DMS114 treated with DMSO at 0.1 percent for 48 hours (cell line): ENCODE measurements at regions not wholly inside any gene's neighbourhood (a gene's known extent, or its start where the extent isn't known, plus 50 kb on each side); places are given as distances from the start of the nearest gene placed in this dataset.

Experiments used
- DNase-seq: peaks from one replicate; lab custom pipeline; 2025; ENCODE audit not compliant: unreplicated experiment; lab: John Stamatoyannopoulos, UW

DNA sequence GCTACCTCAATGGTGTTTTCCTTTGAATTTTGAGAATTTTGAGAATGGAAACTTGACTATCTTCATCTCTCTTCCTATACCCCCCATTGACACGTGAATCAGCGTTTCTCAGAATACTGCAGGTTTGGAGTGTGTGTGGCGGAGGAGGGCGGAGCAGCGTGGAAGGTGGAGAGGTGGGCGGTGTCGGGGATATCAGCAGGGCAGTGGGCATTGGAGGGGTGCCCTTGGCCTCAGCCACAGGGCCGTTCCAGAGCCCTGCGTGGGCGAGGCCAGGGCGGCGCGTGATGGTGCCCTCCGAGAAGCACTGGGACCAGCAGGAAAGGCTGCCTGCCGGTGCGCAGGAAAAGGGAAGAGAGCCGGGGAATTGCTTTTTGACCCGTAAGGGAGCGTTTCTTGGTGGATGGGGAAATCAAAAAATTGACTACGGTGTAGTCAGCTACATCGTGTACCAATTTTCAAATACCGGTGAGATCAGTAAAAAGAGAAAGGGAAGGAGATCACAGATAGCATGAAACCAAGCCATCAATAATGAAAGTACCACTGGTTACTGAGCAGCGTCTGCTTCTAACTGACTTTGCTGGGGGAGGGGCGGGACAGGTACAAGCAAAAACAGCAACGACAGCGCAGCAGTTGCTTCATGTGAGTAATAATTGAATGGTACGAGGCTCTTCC lies 82.7 kb upstream of the DUSP22 start:
- DNase-seq, result no peak

DNA sequence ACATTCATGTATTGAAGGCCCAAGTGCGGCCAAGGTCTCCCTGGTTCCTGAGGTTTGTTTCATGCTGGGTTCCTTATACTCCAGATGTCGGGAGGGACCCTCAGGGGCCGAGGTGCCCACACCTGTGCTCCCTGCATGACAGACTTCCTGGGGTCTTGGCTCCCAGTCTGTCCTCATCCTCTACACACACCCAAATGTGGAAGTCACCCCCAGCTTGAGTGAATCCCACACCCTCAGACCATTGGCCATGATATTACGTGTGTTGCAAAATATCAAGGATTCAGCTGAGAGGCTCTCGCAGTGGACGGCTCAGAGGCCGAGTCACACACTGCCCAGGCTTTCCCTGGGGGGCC lies 82.2 kb upstream of the DUSP22 start:
- no peak for DNase-seq

DNA sequence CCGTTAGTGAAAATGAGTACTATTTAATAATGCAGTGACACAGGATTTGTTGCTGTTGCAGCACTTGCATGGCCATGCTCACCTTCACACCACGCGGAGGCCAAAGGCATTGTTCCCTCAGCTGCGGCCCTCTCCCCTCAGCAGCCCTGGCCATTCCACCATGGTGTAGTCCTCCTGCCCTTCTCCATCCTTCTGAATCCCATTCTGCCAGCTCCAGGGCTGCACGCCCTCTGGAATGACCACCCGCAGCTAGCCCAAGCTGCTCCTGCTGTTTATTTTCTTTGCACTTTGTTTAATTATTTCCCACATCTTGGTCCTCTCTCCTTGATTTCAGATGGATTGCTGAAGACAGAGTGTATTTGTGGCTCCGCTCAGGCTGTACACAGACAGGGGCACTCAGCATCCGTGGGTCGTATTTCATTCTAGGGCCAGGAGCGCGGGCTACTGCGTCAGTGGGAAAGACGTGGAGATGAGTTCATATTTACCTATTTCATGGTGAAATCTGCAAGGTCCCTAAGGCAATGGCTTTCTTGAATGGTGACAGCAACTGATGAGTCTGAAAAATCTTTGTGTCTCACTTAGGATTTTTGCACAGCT lies 81.4 kb upstream of the DUSP22 start:
- no peak for DNase-seq

DNA sequence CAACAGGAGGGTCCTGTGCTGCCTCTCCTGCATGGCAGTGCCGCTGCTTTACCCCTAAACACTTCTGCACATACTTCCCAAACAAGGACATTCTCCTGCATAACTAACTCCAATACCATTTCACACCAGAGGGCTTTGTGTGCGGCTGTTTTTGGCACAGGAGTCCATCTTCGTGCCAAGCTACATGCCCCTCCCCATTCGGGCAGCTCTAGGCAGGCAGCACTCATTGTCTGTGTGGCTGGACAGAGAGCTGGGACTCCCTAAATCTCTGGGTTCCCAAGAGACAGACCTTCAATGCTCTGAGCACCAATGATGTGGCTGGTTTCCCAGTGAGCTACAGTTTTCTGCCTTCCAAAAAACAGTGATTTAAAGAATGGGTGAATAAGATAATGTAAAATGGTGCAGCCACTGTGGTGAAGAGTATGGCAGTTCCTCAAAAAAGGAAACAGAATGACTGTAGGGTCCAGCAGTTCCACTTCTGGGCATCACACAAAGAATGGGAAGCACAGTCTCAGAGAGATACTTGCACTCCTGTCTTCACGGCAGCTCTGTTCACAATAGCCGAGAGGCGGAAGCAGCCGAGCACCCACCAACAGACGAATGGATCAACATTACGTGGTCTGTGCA lies 80.3 kb upstream of the DUSP22 start:
- DNase-seq, result no peak

GRCh38 chr6:213284-213683 lies 79.0 kb upstream of the DUSP22 start:
- DNase-seq, result no peak

- DNase-seq, result no peak
Measured at GRCh38 chr6:214428-214827, 77.9 kb upstream of the DUSP22 start.

DNA sequence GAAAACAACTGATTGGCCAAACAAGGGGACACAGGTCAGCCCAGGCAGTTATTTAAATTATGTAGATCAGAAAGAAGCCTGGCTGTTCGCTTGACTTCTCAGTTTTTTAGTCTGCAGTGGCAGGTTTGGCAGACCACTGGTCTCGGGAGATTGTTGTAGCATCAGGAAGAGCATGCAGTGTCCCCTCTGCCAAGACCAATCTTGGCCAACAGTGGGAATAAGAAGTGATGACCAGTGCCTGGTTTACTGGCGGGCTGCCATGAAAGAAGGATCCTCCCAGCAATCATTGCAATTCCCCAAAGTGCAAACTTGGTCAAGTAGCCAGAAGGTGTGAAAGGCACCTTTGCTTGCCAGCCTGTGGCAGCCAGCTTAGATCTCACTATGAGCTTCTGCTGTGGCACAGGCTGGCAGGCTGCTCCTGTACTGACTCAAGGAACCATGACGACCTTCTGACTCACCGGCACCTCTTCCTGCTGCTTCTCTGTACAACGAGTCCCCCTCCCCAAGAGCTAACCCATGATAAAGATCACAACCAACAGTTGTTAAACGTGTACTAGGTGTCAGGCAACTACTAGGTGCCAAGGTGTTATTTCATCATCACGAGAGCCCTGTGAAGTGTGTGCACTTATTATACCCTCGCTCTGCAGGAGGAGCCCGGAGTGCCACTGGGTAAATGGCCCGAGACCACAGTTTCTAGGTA lies 76.8 kb upstream of the DUSP22 start:
- no peak for DNase-seq

DNA sequence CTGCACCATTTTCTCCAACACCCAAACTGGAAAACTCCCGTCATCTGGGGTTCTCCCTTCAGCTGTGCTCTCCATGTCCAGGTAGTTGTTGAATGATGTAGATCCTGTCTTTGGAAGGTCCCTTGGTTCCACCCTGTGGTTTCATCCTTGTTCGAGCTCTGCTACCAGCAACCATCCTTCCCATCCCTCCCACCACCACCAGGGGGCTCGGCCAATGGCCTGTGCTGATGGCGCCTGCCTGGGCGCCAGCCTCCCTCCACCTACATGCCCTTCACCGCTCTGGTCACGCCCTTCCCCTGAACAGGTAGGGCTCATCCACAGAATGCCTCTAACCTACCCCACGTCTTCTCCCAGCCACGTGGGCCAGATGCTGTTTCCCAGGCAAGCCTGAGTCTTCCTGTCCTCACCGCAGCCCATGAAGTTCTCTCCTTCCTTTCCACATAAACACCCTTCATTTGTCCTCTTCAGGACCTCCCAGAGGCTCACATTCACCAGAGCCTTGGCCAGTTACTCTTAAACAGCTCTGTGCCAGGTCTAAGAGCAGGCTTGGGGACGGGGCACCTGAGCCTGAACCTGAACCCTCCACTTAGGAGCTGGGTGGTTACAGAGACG lies 75.1 kb upstream of the DUSP22 start:
- DNase-seq, result no peak

GRCh38 chr6:218153-219018 lies 73.9 kb upstream of the DUSP22 start:
- no peak for DNase-seq

GRCh38 chr6:219019-219570 lies 73.2 kb upstream of the DUSP22 start:
- no peak for DNase-seq

- DNase-seq, result no peak
Measured at GRCh38 chr6:219641-220198, 72.6 kb upstream of the DUSP22 start.

- DNase-seq, result no peak
Measured at GRCh38 chr6:220312-220711, 72.0 kb upstream of the DUSP22 start.

DNA sequence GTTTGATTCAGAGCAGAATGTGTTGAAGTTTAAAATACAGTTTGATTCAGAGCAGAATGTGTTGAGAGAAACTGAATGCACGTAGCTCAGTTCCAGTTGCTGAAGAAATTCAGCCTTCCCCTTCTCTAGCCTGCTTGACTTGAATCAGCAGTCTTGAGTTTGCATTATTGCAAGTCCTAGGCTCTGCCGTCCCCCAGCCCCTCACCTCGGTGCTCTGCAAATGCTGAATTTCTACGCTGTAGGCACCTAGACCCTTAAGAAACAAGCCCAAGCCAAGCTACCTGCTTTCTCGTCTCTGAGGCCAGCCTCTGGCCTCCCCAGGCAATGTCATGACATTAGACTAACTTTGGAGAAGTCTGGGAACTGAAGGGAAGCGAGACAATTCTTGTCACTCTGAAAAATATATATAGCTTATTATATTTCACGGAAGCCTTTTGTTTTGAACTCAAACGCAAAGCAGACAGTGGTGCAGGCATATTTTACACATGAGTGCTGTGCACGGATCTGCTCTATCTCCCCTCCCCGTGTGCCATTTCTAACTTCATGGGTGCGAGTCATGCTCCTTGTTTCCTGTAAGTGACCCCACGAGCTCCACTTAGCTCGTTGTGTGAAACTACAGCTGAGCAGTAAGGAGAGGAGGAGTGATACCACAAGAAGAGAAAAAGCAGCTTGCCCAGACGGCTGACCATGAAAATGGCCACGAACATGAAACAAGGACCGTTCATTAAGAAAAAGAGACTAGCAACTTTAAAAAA lies 71.4 kb upstream of the DUSP22 start:
- no peak for DNase-seq

DNA sequence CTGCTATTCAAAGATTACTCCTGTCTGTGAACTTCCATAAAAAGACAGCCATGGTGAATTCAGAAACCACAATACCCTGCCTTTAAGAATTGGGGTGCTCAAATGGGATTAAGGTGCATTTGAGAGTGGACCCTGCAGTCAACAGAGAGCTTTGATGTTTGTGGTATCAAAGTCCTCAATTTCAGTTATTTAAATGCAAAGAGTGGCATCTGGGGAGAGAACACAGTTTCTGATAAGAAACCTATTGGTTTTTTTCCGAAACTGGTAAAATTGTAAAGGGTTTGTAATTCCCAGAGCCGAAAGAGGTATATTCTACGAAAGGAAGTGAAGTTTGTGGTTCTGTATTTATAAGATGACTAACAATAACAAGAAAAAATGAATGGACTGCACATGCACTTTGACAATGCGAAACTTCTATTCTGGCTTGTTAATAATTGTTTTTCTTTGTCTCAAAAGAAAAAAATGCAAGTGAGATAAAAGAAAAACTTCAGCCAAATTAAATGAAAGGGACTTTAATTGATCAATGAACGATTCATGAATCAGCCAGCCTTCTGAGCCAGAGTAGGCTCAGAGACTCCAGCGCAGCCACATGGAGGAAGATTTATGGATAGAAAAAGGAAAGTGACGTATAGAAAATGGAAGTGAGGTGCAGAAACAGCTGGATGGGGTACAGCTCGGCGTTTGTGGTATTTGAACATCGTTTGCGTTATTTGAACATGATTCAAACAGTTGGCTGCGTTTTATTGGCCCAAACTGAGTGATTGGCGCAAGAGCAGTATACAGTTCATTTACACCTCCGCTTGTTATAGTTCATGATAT lies 70.5 kb upstream of the DUSP22 start:
- no peak for DNase-seq

GRCh38 chr6:222468-222867 lies 69.8 kb upstream of the DUSP22 start:
- DNase-seq, result no peak

- no peak for DNase-seq
Measured at GRCh38 chr6:223136-223535, 69.2 kb upstream of the DUSP22 start.

- no peak for DNase-seq
Measured at GRCh38 chr6:223763-224162, 68.5 kb upstream of the DUSP22 start.

DNA sequence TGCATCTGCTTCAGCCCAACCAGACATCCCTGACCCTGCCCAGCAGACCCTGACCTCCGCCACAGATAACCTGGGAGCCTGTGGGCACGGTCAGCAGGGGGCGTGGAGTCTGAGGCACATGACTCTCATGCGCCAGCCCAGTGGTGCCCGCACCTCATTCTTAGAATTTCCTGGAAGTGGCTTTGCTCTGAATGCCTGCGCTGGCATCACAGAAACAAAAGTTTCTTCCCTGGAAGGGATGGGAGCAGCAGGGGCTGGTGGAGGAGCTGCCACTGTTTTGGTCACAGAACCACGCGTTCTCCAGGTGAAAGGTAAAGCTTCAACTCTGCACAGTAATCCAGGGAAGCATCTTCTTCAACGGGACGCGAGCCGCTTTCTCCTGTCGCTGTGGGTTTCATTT lies 67.9 kb upstream of the DUSP22 start:
- no peak for DNase-seq
